WTC11 (cell line): ENCODE measurements at regions not wholly inside any gene's neighbourhood (a gene's known extent, or its start where the extent isn't known, plus 50 kb on each side); places are given as distances from the start of the nearest gene placed in this dataset.

ENCODE experiments used
- ATAC-seq: fragments of 200-7000 bp; cut with Tn5 transposase; 2 replicates; pipeline ENCODE4 v1.10.0; 2021; ENCODE audit warnings: mild to moderate bottlenecking, moderate library complexity
- CTCF ChIA-PET: fragments of 300-600 bp; sonication (Branson Sonifier 250); formaldehyde crosslinking; loops from one replicate; lab custom pipeline; 2021; ENCODE audit warnings: antibody characterized with exemption; lab: Charles Lee
- POLR2A ChIA-PET: fragments of 350-600 bp; sonication (Branson Sonifier 250); formaldehyde crosslinking; loops from one replicate; lab custom pipeline; 2021; ENCODE audit warnings: antibody characterized with exemption; lab: Charles Lee
- DNase-seq: peaks from one replicate; pipeline ENCODE4 v3.0.0; 2021; ENCODE audit warnings: low spot score
- H3K27ac Mint-ChIP-seq: 2 replicates; pipeline ENCODE4 v1.8.0; 2021; ENCODE audit warnings: mixed read lengths
- H3K27me3 Mint-ChIP-seq: 2 replicates; pipeline ENCODE4 v1.8.0; 2021; ENCODE audit warnings: low read depth, mild to moderate bottlenecking, moderate library complexity, mixed read lengths
- H3K36me3 Mint-ChIP-seq: 2 replicates; pipeline ENCODE4 v1.8.0; 2021; ENCODE audit warnings: mixed read lengths
- H3K4me1 Mint-ChIP-seq: 2 replicates; pipeline ENCODE4 v1.8.0; 2022; ENCODE audit warnings: mixed read lengths
- H3K4me3 Mint-ChIP-seq: 2 replicates; pipeline ENCODE4 v1.8.0; 2021; ENCODE audit warnings: mild to moderate bottlenecking, moderate library complexity, mixed read lengths
- H3K9me3 Mint-ChIP-seq: 2 replicates; pipeline ENCODE4 v1.8.0; 2021; ENCODE audit warnings: mixed read lengths
- CREB1 ChIP-seq: sonication (generic); formaldehyde crosslinking; IDR thresholded peaks from 2 replicates; pipeline ENCODE4 v1.8.0; 2023; ENCODE audit warnings: mild to moderate bottlenecking, missing genetic modification reagents
- EMX1 ChIP-seq: fragments of 250-450 bp; sonication (Bioruptor Pico); IDR thresholded peaks from 2 replicates; pipeline ENCODE4 v1.8.0; 2021; ENCODE audit warnings: mild to moderate bottlenecking
- ESRRA ChIP-seq: sonication (generic); formaldehyde crosslinking; IDR thresholded peaks from 2 replicates; pipeline ENCODE4 v1.8.1; 2022; ENCODE audit warnings: mild to moderate bottlenecking, missing genetic modification reagents, borderline replicate concordance
- ETV6 ChIP-seq: sonication (generic); formaldehyde crosslinking; IDR thresholded peaks from 2 replicates; pipeline ENCODE4 v1.8.1; 2022; ENCODE audit warnings: mild to moderate bottlenecking, missing genetic modification reagents
- FOXP1 ChIP-seq: sonication (generic); formaldehyde crosslinking; IDR thresholded peaks from 2 replicates; pipeline ENCODE4 v1.8.0; 2022; ENCODE audit warnings: missing genetic modification reagents, mild to moderate bottlenecking, moderate library complexity, borderline replicate concordance
- IRF2 ChIP-seq: sonication (generic); formaldehyde crosslinking; IDR thresholded peaks from 2 replicates; pipeline ENCODE4 v1.8.0; 2022; ENCODE audit warnings: low read depth, missing genetic modification reagents, borderline replicate concordance
- NFE2L1 ChIP-seq: sonication (generic); formaldehyde crosslinking; IDR thresholded peaks from 2 replicates; pipeline ENCODE4 v1.8.1; 2023; ENCODE audit warnings: missing genetic modification reagents
- NR1H2 ChIP-seq: sonication (generic); formaldehyde crosslinking; IDR thresholded peaks from 2 replicates; pipeline ENCODE4 v1.9.0; 2021; ENCODE audit warnings: mild to moderate bottlenecking, moderate library complexity, missing genetic modification reagents
- NR2C2 ChIP-seq: sonication (generic); formaldehyde crosslinking; IDR thresholded peaks from 2 replicates; pipeline ENCODE4 v1.8.0; 2022; ENCODE audit warnings: mild to moderate bottlenecking, missing genetic modification reagents
- OVOL2 ChIP-seq: fragments of 250-450 bp; sonication (Bioruptor Pico); IDR thresholded peaks from 2 replicates; pipeline ENCODE4 v1.9.0; 2021; ENCODE audit warnings: mild to moderate bottlenecking, borderline replicate concordance
- SP1 ChIP-seq: sonication (generic); formaldehyde crosslinking; conservative IDR thresholded peaks from 2 replicates; pipeline ENCODE4 v1.8.1; 2022; ENCODE audit warnings: missing genetic modification reagents
- ZNF121 ChIP-seq: sonication (generic); formaldehyde crosslinking; IDR thresholded peaks from 2 replicates; pipeline ENCODE4 v1.8.0; 2023; ENCODE audit warnings: missing genetic modification reagents
- TF ChIP-seq, protein P1 (sequence below): sonication (generic); formaldehyde crosslinking; IDR thresholded peaks from 2 replicates; pipeline ENCODE4 v1.8.0; 2022; ENCODE audit warnings: mild to moderate bottlenecking, missing genetic modification reagents
- TF ChIP-seq, protein P2 (sequence below): sonication (generic); formaldehyde crosslinking; IDR thresholded peaks from 2 replicates; pipeline ENCODE4 v1.8.1; 2023; ENCODE audit warnings: mild to moderate bottlenecking, moderate library complexity, missing genetic modification reagents
- TF ChIP-seq, protein P3 (sequence below): fragments of 250-450 bp; sonication (Bioruptor Pico); IDR thresholded peaks from 2 replicates; pipeline ENCODE4 v1.9.0; 2021; ENCODE audit warnings: mild to moderate bottlenecking, borderline replicate concordance
- TF ChIP-seq, protein P4 (sequence below): sonication (generic); formaldehyde crosslinking; IDR thresholded peaks from 2 replicates; pipeline ENCODE4 v1.8.1; 2023; ENCODE audit warnings: mild to moderate bottlenecking, missing genetic modification reagents, moderate library complexity
- TF ChIP-seq, protein P5 (sequence below): fragments of 250-450 bp; sonication (Bioruptor Pico); IDR thresholded peaks from 2 replicates; pipeline ENCODE4 v1.8.0; 2021; ENCODE audit warnings: mild to moderate bottlenecking

DNA sequence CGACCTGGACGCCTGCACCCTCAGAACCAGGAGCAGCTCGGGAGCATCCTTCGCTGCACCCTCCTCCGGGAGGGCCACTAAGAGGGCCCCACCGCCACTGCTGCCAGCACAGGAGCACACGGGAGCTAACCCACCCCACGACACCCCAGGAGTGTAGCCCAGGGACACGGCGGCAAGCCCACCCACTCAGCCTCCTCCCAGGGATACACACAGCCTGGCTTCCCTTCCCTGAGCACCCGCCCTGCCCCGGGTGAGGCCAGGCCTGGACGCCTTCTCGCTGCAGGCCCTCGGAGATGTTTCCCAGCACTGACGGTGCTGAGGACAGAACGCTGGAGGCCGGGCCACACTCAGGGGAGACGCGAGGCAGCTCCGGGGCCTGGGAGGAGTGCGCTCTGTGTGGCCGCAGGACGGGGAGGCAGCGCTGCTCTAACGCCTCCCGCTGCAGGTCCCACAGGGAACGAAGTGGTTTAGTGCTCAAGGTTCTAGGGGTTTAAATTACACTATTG, 190.4 kb downstream of the BRD1 start (continued):
- TF ChIP-seq, protein P1, sequence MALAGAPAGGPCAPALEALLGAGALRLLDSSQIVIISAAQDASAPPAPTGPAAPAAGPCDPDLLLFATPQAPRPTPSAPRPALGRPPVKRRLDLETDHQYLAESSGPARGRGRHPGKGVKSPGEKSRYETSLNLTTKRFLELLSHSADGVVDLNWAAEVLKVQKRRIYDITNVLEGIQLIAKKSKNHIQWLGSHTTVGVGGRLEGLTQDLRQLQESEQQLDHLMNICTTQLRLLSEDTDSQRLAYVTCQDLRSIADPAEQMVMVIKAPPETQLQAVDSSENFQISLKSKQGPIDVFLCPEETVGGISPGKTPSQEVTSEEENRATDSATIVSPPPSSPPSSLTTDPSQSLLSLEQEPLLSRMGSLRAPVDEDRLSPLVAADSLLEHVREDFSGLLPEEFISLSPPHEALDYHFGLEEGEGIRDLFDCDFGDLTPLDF: no peak
- TF ChIP-seq SP1 (CRISPR knock-in tag): no peak

DNA sequence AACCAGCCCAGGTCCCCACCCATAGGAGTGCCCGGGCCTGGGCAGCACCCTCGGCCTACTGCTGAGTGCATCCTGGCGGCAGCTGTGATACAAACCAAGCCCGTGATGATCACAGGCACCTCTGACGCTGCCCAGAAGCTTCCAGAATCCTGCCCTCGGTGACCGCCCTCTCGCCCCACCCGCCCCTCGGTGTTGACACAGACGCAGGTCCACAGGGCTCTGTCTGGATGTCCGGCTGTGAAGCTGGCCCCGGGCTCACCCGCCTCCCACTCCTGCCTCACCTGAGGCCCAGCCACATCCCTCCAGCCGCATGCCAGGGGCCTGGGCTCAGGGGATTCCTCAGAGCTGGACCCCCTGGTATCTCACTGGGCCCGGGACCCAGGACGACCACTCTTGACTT, 191.0 kb downstream of the BRD1 start:
- no peaks in the 10 kb centered on the region for H3K9me3 Mint-ChIP-seq
- H3K4me3 Mint-ChIP-seq: no peak overlapping the region
- DNase-seq (no peak), ATAC-seq (no peak)
- peaks cover 4% of the 10 kb centered on the region; the same call in 1 of the 2 replicates for H3K4me1 Mint-ChIP-seq
- H3K36me3 Mint-ChIP-seq: no peaks in the 10 kb centered on the region
- TF ChIP-seq, protein P2, sequence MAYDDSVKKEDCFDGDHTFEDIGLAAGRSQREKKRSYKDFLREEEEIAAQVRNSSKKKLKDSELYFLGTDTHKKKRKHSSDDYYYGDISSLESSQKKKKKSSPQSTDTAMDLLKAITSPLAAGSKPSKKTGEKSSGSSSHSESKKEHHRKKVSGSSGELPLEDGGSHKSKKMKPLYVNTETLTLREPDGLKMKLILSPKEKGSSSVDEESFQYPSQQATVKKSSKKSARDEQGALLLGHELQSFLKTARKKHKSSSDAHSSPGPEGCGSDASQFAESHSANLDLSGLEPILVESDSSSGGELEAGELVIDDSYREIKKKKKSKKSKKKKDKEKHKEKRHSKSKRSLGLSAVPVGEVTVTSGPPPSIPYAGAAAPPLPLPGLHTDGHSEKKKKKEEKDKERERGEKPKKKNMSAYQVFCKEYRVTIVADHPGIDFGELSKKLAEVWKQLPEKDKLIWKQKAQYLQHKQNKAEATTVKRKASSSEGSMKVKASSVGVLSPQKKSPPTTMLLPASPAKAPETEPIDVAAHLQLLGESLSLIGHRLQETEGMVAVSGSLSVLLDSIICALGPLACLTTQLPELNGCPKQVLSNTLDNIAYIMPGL: no peak
- TF ChIP-seq EMX1 (CRISPR knock-in tag) (no peak), NR2C2 (no peak), IRF2 (CRISPR knock-in tag) (no peak), NFE2L1 (CRISPR knock-in tag) (no peak)
- TF ChIP-seq, protein P3, sequence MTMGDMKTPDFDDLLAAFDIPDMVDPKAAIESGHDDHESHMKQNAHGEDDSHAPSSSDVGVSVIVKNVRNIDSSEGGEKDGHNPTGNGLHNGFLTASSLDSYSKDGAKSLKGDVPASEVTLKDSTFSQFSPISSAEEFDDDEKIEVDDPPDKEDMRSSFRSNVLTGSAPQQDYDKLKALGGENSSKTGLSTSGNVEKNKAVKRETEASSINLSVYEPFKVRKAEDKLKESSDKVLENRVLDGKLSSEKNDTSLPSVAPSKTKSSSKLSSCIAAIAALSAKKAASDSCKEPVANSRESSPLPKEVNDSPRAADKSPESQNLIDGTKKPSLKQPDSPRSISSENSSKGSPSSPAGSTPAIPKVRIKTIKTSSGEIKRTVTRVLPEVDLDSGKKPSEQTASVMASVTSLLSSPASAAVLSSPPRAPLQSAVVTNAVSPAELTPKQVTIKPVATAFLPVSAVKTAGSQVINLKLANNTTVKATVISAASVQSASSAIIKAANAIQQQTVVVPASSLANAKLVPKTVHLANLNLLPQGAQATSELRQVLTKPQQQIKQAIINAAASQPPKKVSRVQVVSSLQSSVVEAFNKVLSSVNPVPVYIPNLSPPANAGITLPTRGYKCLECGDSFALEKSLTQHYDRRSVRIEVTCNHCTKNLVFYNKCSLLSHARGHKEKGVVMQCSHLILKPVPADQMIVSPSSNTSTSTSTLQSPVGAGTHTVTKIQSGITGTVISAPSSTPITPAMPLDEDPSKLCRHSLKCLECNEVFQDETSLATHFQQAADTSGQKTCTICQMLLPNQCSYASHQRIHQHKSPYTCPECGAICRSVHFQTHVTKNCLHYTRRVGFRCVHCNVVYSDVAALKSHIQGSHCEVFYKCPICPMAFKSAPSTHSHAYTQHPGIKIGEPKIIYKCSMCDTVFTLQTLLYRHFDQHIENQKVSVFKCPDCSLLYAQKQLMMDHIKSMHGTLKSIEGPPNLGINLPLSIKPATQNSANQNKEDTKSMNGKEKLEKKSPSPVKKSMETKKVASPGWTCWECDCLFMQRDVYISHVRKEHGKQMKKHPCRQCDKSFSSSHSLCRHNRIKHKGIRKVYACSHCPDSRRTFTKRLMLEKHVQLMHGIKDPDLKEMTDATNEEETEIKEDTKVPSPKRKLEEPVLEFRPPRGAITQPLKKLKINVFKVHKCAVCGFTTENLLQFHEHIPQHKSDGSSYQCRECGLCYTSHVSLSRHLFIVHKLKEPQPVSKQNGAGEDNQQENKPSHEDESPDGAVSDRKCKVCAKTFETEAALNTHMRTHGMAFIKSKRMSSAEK: no peak
- TF ChIP-seq, protein P4, sequence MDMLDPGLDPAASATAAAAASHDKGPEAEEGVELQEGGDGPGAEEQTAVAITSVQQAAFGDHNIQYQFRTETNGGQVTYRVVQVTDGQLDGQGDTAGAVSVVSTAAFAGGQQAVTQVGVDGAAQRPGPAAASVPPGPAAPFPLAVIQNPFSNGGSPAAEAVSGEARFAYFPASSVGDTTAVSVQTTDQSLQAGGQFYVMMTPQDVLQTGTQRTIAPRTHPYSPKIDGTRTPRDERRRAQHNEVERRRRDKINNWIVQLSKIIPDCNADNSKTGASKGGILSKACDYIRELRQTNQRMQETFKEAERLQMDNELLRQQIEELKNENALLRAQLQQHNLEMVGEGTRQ (CRISPR knock-in tag): no peak
- ChIA-PET POLR2A (no interaction called here), CTCF (interaction anchor here (0.9 to 1.6 kb wide), 2 partner anchors 88 to 332 kb away, joined by 4 to 5 read pairs; no protein-coding TSS in a partner anchor)
- H3K27ac Mint-ChIP-seq: no peak overlapping the region
- H3K27me3 Mint-ChIP-seq: no peaks in the 10 kb centered on the region

DNA sequence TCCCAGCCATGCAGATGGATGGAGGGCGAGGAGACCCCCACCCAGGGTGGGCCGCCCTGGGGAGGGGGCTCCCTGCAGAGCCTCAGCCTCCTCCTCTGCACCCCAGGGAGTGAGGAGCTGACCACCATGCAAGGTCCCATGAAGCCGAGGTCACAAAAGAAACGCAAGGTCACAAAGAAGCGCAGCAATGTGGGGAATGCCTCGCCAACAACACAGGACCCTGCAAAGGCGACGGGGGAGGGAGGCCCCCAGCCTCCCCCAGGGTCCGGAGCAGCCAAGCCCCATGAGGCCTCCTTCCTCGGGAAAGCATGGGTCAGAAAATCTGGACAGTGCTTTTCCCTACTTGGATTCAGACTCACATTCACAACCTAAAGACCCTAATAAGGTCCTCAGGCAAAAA, 191.5 kb downstream of the BRD1 start:
- H3K4me3 Mint-ChIP-seq: no peak overlapping the region
- H3K4me1 Mint-ChIP-seq: peaks cover 4% of the 10 kb centered on the region; the same call in 1 of the 2 replicates
- H3K36me3 Mint-ChIP-seq: no peaks in the 10 kb centered on the region
- no peak for DNase-seq
- ChIA-PET POLR2A (no interaction called here), CTCF (interaction anchor here (1.6 kb wide), 1 partner anchor 88 kb away, joined by 5 read pairs; no protein-coding TSS in a partner anchor)
- H3K27ac Mint-ChIP-seq: no peak overlapping the region
- H3K9me3 Mint-ChIP-seq: no peaks in the 10 kb centered on the region
- H3K27me3 Mint-ChIP-seq: no peaks in the 10 kb centered on the region
- ATAC-seq: no peak
- no peak for TF ChIP-seq ETV6 (CRISPR knock-in tag)
- TF ChIP-seq ZNF121 (CRISPR knock-in tag): no peak
- TF ChIP-seq, protein P3: no peak
- no peak for TF ChIP-seq ESRRA (CRISPR knock-in tag)
- TF ChIP-seq, protein P5, sequence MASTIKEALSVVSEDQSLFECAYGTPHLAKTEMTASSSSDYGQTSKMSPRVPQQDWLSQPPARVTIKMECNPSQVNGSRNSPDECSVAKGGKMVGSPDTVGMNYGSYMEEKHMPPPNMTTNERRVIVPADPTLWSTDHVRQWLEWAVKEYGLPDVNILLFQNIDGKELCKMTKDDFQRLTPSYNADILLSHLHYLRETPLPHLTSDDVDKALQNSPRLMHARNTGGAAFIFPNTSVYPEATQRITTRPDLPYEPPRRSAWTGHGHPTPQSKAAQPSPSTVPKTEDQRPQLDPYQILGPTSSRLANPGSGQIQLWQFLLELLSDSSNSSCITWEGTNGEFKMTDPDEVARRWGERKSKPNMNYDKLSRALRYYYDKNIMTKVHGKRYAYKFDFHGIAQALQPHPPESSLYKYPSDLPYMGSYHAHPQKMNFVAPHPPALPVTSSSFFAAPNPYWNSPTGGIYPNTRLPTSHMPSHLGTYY (CRISPR knock-in tag): no peak
- no peak for TF ChIP-seq NR1H2 (CRISPR knock-in tag)
- no peak for TF ChIP-seq OVOL2
- TF ChIP-seq FOXP1 (CRISPR knock-in tag): no peak
- TF ChIP-seq CREB1 (CRISPR knock-in tag): no peak
